ENCODE measurements at regions not wholly inside any gene's neighbourhood (a gene's known extent, or its start where the extent isn't known, plus 50 kb on each side); places are given as distances from the start of the nearest gene placed in this dataset.

GRCh38 chr3:34258271-34258998 lies 460.0 kb downstream of the PDCD6IP start (continued):
- no peak for TF ChIP-seq REST (IDR thresholded peaks at IDR 0.05; ENCODE audit: unreplicated experiment)

DNA sequence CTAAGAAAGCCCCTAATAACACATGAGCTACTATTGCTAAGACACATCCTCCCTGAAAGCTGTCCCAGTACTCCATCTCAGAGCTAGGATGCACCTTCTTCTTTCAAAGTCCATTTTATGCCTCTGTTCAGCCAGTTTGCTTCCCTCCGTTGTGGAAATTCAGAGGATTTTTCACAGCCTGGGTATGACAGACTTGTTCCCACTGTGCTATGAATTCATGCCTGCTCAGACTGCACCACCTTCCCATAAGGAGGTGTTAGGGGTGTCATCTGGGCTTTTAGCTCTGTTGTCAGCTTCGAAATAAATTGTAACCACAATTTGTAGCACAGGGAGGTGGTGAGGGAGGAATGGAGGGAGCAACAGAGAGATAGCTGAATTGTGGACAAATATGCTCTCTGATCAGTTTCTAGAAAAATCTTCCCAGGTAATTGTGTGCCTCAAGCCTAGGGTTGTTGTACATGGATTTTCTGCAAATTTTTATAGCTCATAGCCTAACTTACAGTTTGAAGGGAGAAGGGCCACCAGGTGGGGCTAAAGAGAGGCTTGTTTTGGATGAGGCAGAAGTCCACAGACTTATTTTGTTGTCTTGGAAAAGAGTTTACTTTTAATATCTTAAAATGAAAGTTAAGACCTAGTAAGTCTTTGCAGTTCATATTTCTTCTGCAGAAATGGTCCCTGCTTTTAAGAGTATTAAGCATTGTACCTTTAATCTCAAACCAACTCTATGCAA lies 462.0 kb downstream of the PDCD6IP start:
- Histone ChIP-seq H3K9me2 (ENCODE audit: insufficient read depth) (peaks cover 6% of the 10 kb centered on the region; the same call in 1 of the 2 replicates), H3K4me1 (ENCODE audit: insufficient read depth) (peaks cover 33% of the 10 kb centered on the region), H3F3A (replicated peaks; ENCODE audit: low read depth) (no peaks in the 10 kb centered on the region), H3K27me3 (ENCODE audit: insufficient read depth) (no peaks in the 10 kb centered on the region), H3K27ac (ENCODE audit: low read depth) (no peak overlapping the region), H2AFZ (peak overlapping the region; percentile 57; the same call in 1 of the 2 replicates), H3K36me3 (ENCODE audit: insufficient read depth) (no peaks in the 10 kb centered on the region), H3K79me2 (replicated peaks; ENCODE audit: insufficient read depth) (no peaks in the 10 kb centered on the region), H4K20me1 (replicated peaks; ENCODE audit: insufficient read depth) (no peaks in the 10 kb centered on the region), H3K4me2 (no peak overlapping the region), H3K4me3 (no peak overlapping the region)
- no peak overlapping the region for H3K4me3 Mint-ChIP-seq
- H3K27ac Mint-ChIP-seq, result no peak overlapping the region
- TF ChIP-seq JUNB (IDR thresholded peaks at IDR 0.05; ENCODE audit: unreplicated experiment), result no peak
- TF ChIP-seq, protein P1, sequence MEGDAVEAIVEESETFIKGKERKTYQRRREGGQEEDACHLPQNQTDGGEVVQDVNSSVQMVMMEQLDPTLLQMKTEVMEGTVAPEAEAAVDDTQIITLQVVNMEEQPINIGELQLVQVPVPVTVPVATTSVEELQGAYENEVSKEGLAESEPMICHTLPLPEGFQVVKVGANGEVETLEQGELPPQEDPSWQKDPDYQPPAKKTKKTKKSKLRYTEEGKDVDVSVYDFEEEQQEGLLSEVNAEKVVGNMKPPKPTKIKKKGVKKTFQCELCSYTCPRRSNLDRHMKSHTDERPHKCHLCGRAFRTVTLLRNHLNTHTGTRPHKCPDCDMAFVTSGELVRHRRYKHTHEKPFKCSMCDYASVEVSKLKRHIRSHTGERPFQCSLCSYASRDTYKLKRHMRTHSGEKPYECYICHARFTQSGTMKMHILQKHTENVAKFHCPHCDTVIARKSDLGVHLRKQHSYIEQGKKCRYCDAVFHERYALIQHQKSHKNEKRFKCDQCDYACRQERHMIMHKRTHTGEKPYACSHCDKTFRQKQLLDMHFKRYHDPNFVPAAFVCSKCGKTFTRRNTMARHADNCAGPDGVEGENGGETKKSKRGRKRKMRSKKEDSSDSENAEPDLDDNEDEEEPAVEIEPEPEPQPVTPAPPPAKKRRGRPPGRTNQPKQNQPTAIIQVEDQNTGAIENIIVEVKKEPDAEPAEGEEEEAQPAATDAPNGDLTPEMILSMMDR (conservative IDR thresholded peaks at IDR 0.05; ENCODE audit: low read depth in 2 of 2), result peak; percentile 66 to 78
- peaks cover 40% of the 10 kb centered on the region for H3K4me1 Mint-ChIP-seq
- ATAC-seq (peak; percentile 60), DNase-seq (ENCODE audit: low spot score) (peak; percentile 73)
- no peaks in the 10 kb centered on the region for H3K9me3 Mint-ChIP-seq
- H3K27me3 Mint-ChIP-seq (ENCODE audit: insufficient read depth, low read depth, poor library complexity), result peaks cover 6% of the 10 kb centered on the region
- no peaks in the 10 kb centered on the region for H3K36me3 Mint-ChIP-seq (ENCODE audit: low read depth)

- DNase-seq (ENCODE audit: low spot score) (no peak), ATAC-seq (no peak)
- no peaks in the 10 kb centered on the region for H3K9me3 Mint-ChIP-seq
- no peaks in the 10 kb centered on the region for H3F3A ChIP-seq (replicated peaks; ENCODE audit: low read depth)
- no peak overlapping the region for H3K4me2 ChIP-seq
- H3K36me3 ChIP-seq (ENCODE audit: insufficient read depth), result no peaks in the 10 kb centered on the region
- no peak overlapping the region; the same call in 1 of the 2 replicates for H3K27ac ChIP-seq (ENCODE audit: low read depth)
- no peaks in the 10 kb centered on the region for H3K79me2 ChIP-seq (replicated peaks; ENCODE audit: insufficient read depth)
- H3K36me3 Mint-ChIP-seq (ENCODE audit: low read depth), result no peaks in the 10 kb centered on the region
- peaks cover 6% of the 10 kb centered on the region for H3K27me3 Mint-ChIP-seq (ENCODE audit: insufficient read depth, low read depth, poor library complexity)
- no peaks in the 10 kb centered on the region for H3K27me3 ChIP-seq (ENCODE audit: insufficient read depth)
- H3K4me1 Mint-ChIP-seq, result peaks cover 36% of the 10 kb centered on the region
- no peaks in the 10 kb centered on the region for H4K20me1 ChIP-seq (replicated peaks; ENCODE audit: insufficient read depth)
- no peak overlapping the region for H3K4me3 Mint-ChIP-seq
- H3K27ac Mint-ChIP-seq, result peak overlapping the region; percentile 6; the same call in 1 of the 2 replicates
- H3K9me2 ChIP-seq (ENCODE audit: insufficient read depth), result peaks cover 6% of the 10 kb centered on the region; the same call in 1 of the 2 replicates
- no peak overlapping the region for H3K4me3 ChIP-seq
- peaks cover 29% of the 10 kb centered on the region for H3K4me1 ChIP-seq (ENCODE audit: insufficient read depth)
- peak overlapping the region; percentile 57; the same call in 1 of the 2 replicates for H2AFZ ChIP-seq
- TF ChIP-seq, protein P2, sequence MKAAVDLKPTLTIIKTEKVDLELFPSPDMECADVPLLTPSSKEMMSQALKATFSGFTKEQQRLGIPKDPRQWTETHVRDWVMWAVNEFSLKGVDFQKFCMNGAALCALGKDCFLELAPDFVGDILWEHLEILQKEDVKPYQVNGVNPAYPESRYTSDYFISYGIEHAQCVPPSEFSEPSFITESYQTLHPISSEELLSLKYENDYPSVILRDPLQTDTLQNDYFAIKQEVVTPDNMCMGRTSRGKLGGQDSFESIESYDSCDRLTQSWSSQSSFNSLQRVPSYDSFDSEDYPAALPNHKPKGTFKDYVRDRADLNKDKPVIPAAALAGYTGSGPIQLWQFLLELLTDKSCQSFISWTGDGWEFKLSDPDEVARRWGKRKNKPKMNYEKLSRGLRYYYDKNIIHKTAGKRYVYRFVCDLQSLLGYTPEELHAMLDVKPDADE (IDR thresholded peaks at IDR 0.05), result no peak
- TF ChIP-seq ZNF114 (CRISPR knock-in tag; IDR thresholded peaks at IDR 0.05), result no peak
Measured at GRCh38 chr3:34261001-34261385, 462.6 kb downstream of the PDCD6IP start.

Measured in GM23338 (cell line).